Thyroid gland (tissue), 4 donors: ENCODE measurements at regions not wholly inside any gene's neighbourhood (a gene's known extent, or its start where the extent isn't known, plus 50 kb on each side); places are given as distances from the start of the nearest gene placed in this dataset.
"Not testable (repeated sequence)": the region's sequence is repeated elsewhere in the genome, so short reads cannot be mapped to it uniquely, and the experiment has no call there.

Source experiments
- POLR2A ChIP-seq, 2 donors: fragments of 450-650 bp; IDR thresholded peaks; one replicate each; pipeline ENCODE4 v1.6.1; 2017; ENCODE audit warnings: antibody characterized with exemption in 2 of 2, mild to moderate bottlenecking in 2 of 2, moderate library complexity in 1 of 2
- TF ChIP-seq, protein P1 (sequence below), 6 experiments: fragments of 200-600 bp in 3 of 6; fragments of 450-650 bp in 3 of 6; sonication (generic) in 3 of 6; IDR thresholded peaks; one replicate each; pipeline ENCODE4 v1.5.1; 2016 to 2019; ENCODE audit warnings: antibody characterized with exemption in 6 of 6, mild to moderate bottlenecking in 2 of 6, inconsistent platforms in 1 of 6, moderate library complexity in 1 of 6

DNA sequence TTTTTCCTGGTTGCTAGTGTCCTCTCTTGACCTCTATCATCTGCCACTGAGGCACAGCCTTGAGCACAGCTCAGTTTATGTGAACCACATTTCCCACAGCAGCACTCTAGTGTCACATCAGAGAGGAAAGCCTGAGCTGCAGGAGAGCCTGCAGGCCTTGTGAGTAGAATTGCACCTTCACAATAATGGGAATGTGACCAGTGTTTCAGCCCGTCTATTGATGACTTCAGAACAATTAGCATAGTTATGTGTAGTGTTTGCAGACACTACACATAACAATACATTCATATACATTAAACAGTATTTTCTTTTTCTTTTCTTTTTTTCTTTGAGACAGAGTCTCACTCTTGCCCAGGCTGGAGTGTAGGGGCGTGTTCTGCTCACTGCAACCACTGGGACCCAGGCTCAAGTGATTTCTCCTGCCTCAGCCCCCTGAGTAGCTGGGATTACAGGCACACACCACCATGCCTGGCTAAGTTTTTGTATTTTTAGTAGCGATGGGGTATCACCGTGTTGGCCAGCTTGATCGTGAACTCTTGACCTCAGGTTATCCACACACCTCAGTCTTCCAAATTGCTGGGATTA lies 108.0 kb upstream of the LRRC3B start:
- TF ChIP-seq, protein P1, sequence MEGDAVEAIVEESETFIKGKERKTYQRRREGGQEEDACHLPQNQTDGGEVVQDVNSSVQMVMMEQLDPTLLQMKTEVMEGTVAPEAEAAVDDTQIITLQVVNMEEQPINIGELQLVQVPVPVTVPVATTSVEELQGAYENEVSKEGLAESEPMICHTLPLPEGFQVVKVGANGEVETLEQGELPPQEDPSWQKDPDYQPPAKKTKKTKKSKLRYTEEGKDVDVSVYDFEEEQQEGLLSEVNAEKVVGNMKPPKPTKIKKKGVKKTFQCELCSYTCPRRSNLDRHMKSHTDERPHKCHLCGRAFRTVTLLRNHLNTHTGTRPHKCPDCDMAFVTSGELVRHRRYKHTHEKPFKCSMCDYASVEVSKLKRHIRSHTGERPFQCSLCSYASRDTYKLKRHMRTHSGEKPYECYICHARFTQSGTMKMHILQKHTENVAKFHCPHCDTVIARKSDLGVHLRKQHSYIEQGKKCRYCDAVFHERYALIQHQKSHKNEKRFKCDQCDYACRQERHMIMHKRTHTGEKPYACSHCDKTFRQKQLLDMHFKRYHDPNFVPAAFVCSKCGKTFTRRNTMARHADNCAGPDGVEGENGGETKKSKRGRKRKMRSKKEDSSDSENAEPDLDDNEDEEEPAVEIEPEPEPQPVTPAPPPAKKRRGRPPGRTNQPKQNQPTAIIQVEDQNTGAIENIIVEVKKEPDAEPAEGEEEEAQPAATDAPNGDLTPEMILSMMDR (IDR thresholded peaks at IDR 0.05), result not testable (repeated sequence)
- not testable (repeated sequence) for TF ChIP-seq POLR2A (IDR thresholded peaks at IDR 0.05)
